ENCODE measurements at regions not wholly inside any gene's neighbourhood (a gene's known extent, or its start where the extent isn't known, plus 50 kb on each side); places are given as distances from the start of the nearest gene placed in this dataset.

DNA sequence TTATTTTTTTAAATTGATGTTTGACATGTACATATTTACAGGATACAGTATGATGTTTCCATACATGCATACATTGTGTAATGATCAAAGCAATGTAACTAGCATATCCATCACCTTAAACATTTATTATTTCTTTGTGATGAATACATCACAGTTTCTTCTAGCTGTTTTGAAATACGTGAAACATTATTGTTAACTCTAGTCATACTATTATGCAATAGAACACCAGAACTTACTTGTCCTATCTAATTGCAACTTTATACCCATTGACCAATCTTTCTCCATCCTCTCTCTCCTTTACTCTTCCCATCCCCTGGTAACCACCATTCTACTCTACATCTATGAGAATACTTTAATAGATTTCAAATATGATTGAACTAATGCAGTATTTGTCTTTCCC, 1942.7 kb downstream of the PCDH9 start:
- Histone ChIP-seq H3K56ac (ENCODE audit: extremely low read depth, insufficient read depth, low read length) (no peak overlapping the region), H4K20me1 (ENCODE audit: insufficient read depth, low read length) (no peaks in the 10 kb centered on the region), H3K9ac (ENCODE audit: low read depth, low read length) (no peak overlapping the region), H2BK20ac (ENCODE audit: low read depth, low read length) (no peak overlapping the region), H3K23ac (ENCODE audit: low read depth, low read length) (no peak overlapping the region), H3K36me3 (ENCODE audit: control insufficient read depth, insufficient read depth, low read length) (no peaks in the 10 kb centered on the region), H3K4me2 (ENCODE audit: low read depth, low read length) (no peak overlapping the region), H3K79me1 (ENCODE audit: low read depth in 1 of 2, low read length in 2 of 2) (no peaks in the 10 kb centered on the region), H3K4me1 (ENCODE audit: control insufficient read depth, insufficient read depth, low read length) (peaks cover under 1% of the 10 kb centered on the region; the same call in 1 of the 2 replicates), H3K27ac (ENCODE audit: insufficient read depth, low read length) (no peak overlapping the region), H4K5ac (ENCODE audit: low read depth, low read length) (no peak overlapping the region), H3K4me3 (ENCODE audit: insufficient read depth, low read depth, low read length) (no peak overlapping the region), H2BK15ac (ENCODE audit: low read depth, low read length) (no peak overlapping the region), H3K9me1 (ENCODE audit: insufficient read depth, low read length) (no peaks in the 10 kb centered on the region), H4K91ac (ENCODE audit: insufficient read depth, low read depth, low read length) (no peak overlapping the region), H3K9me3 (ENCODE audit: control insufficient read depth, insufficient read depth, low read length) (no peaks in the 10 kb centered on the region), H4K8ac (ENCODE audit: low read depth in 2 of 2, low read length in 2 of 2) (no peak overlapping the region), H3K4ac (ENCODE audit: low read depth, low read length) (no peak overlapping the region), H2BK5ac (ENCODE audit: low read depth, low read length, poor library complexity, severe bottlenecking) (no peak overlapping the region), H2AK5ac (ENCODE audit: low read depth, low read length) (no peak overlapping the region), H3K14ac (replicated peaks; ENCODE audit: low read depth, low read length) (no peak overlapping the region), H2AK9ac (replicated peaks; ENCODE audit: low read depth, low read length, poor library complexity) (no peak overlapping the region), H2AFZ (replicated peaks; ENCODE audit: low read length, poor library complexity) (no peak overlapping the region), H2BK120ac (ENCODE audit: low read depth, low read length) (no peak overlapping the region), H3K18ac (ENCODE audit: low read depth, low read length) (no peak overlapping the region), H3K27me3 (ENCODE audit: control insufficient read depth, insufficient read depth, low read length) (no peaks in the 10 kb centered on the region)
- no CpG with 5 or more reads among the region's 1 CpG for WGBS, 2 experiments (ENCODE audit: extremely low coverage in 2 of 2, insufficient read length in 1 of 2)
- dilution Hi-C loops (cut with HindIII; ENCODE audit: low sequenced_read_pairs, unreplicated experiment) (no loop called here), intact Hi-C loops (cut with micrococcal nuclease) (no loop called here), in situ Hi-C loops (cut with MboI; ENCODE audit: low sequenced_read_pairs) (no loop called here)
- CTCF ChIA-PET: no interaction called here
- ATAC-seq (ENCODE audit: low read depth) (no peak), DNase-seq (no peak)
- BruUV-seq (replicated peaks): no TSS peak
- POLR2A ChIA-PET (ENCODE audit: unreplicated experiment): no interaction called here
- TF ChIP-seq CHD1 (IDR thresholded peaks at IDR 0.05; ENCODE audit: low read depth, low read length): no peak
- peak; percentile 72 for TF ChIP-seq CEBPB (IDR thresholded peaks at IDR 0.05; ENCODE audit: low read depth, low read length)
- TF ChIP-seq, protein P1, sequence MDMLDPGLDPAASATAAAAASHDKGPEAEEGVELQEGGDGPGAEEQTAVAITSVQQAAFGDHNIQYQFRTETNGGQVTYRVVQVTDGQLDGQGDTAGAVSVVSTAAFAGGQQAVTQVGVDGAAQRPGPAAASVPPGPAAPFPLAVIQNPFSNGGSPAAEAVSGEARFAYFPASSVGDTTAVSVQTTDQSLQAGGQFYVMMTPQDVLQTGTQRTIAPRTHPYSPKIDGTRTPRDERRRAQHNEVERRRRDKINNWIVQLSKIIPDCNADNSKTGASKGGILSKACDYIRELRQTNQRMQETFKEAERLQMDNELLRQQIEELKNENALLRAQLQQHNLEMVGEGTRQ (IDR thresholded peaks at IDR 0.05; ENCODE audit: low read depth, low read length): no peak
